SK-N-SH treated with all-trans-retinoic acid at 6 μM for 48 hours (cell line): ENCODE measurements at regions not wholly inside any gene's neighbourhood (a gene's known extent, or its start where the extent isn't known, plus 50 kb on each side); places are given as distances from the start of the nearest gene placed in this dataset.

Source experiments
- ATAC-seq: fragments of 200-7000 bp; cut with Tn5 transposase; 3 replicates; pipeline ENCODE4 v1.9.1; 2020; ENCODE audit warnings: mild to moderate bottlenecking, moderate library complexity
- ESRRG ChIP-seq: fragments of 250-450 bp; sonication (Bioruptor Pico); IDR thresholded peaks from 2 replicates; pipeline ENCODE4 v1.6.1; 2021; ENCODE audit warnings: mild to moderate bottlenecking
- GLIS3 ChIP-seq: fragments of 250-450 bp; sonication (Bioruptor Pico); IDR thresholded peaks from 2 replicates; pipeline ENCODE4 v1.5.0; 2020; ENCODE audit warnings: mild to moderate bottlenecking, moderate library complexity
- ISL1 ChIP-seq: fragments of 250-450 bp; sonication (Bioruptor Pico); IDR thresholded peaks from 2 replicates; pipeline ENCODE4 v2.1.2; 2022; ENCODE audit warnings: mild to moderate bottlenecking, moderate library complexity
- OSR1 ChIP-seq: fragments of 250-450 bp; sonication (Bioruptor Pico); IDR thresholded peaks from 2 replicates; pipeline ENCODE4 v1.8.0; 2022; ENCODE audit warnings: moderate library complexity, mild to moderate bottlenecking, inconsistent platforms
- PPARA ChIP-seq: fragments of 250-450 bp; sonication (Bioruptor Pico); IDR thresholded peaks from 2 replicates; pipeline ENCODE4 v1.5.0; 2020; ENCODE audit warnings: mild to moderate bottlenecking, borderline replicate concordance
- SNAI2 ChIP-seq: fragments of 250-450 bp; sonication (Bioruptor Pico); IDR thresholded peaks from 2 replicates; pipeline ENCODE4 v1.5.0; 2020; ENCODE audit warnings: mild to moderate bottlenecking, moderate library complexity
- TCF4 ChIP-seq: fragments of 250-450 bp; sonication (Bioruptor Pico); IDR thresholded peaks from 2 replicates; pipeline ENCODE4 v1.8.0; 2021; ENCODE audit warnings: mild to moderate bottlenecking, moderate library complexity, borderline replicate concordance
- TOX ChIP-seq: fragments of 250-450 bp; sonication (Bioruptor Pico); IDR thresholded peaks from 2 replicates; pipeline ENCODE4 v1.8.0; 2021; ENCODE audit warnings: mild to moderate bottlenecking, moderate library complexity, borderline replicate concordance
- ZFP30 ChIP-seq: fragments of 450-650 bp; formaldehyde crosslinking; IDR thresholded peaks from 2 replicates; pipeline ENCODE4 v1.5.0; 2022; ENCODE audit warnings: mild to moderate bottlenecking, moderate library complexity
- ZNF565 ChIP-seq: fragments of 450-650 bp; formaldehyde crosslinking; conservative IDR thresholded peaks from 2 replicates; pipeline ENCODE4 v1.5.0; 2020; ENCODE audit warnings: low read depth, mild to moderate bottlenecking, moderate library complexity
- ZNF70 ChIP-seq: fragments of 450-650 bp; formaldehyde crosslinking; IDR thresholded peaks from 2 replicates; pipeline ENCODE4 v1.5.0; 2020; ENCODE audit warnings: mild to moderate bottlenecking, moderate library complexity
- ZNF8 ChIP-seq: fragments of 450-650 bp; formaldehyde crosslinking; IDR thresholded peaks from 2 replicates; pipeline ENCODE4 v1.5.0; 2020; ENCODE audit warnings: mild to moderate bottlenecking, moderate library complexity
- TF ChIP-seq, protein P1 (sequence below): fragments of 250-450 bp; sonication (Bioruptor Pico); IDR thresholded peaks from 2 replicates; pipeline ENCODE4 v1.5.1; 2020; ENCODE audit warnings: low read depth, mild to moderate bottlenecking, moderate library complexity
- TF ChIP-seq, protein P2 (sequence below): fragments of 250-450 bp; sonication (Bioruptor Pico); IDR thresholded peaks from 2 replicates; pipeline ENCODE4 v1.5.0; 2020; ENCODE audit warnings: mild to moderate bottlenecking, moderate library complexity
- TF ChIP-seq, protein P3 (sequence below): fragments of 250-450 bp; sonication (Bioruptor Pico); IDR thresholded peaks from 2 replicates; pipeline ENCODE4 v1.5.1; 2021; ENCODE audit warnings: mild to moderate bottlenecking, moderate library complexity
- TF ChIP-seq, protein P4 (sequence below): fragments of 250-450 bp; sonication (Bioruptor Pico); IDR thresholded peaks from 2 replicates; pipeline ENCODE4 v1.8.0; 2021; ENCODE audit warnings: low read depth, mild to moderate bottlenecking, moderate library complexity, borderline replicate concordance

DNA sequence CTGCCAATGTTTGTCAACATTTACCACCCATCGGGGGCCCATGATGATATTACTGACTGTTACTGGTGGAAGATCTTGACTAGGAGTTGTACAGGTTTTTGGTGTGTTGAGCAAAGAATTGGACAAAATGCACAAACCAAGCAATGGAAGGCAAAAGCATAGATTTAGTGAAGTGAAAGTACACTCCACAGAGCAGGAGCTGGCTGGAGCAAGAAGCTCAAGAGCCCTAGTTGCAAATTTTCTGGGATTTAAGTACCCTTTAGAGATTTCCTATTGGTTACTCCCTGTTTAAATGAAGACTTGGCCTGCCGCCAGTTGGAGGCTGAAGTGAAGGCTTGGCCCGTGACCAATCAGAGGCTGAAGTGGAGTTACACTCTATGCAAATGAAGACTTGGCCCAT, 128.6 kb upstream of the KL start:
- no peak for ATAC-seq
- TF ChIP-seq ZNF565, result no peak
- TF ChIP-seq ZNF8 (CRISPR knock-in tag), result no peak
- TF ChIP-seq, protein P1, sequence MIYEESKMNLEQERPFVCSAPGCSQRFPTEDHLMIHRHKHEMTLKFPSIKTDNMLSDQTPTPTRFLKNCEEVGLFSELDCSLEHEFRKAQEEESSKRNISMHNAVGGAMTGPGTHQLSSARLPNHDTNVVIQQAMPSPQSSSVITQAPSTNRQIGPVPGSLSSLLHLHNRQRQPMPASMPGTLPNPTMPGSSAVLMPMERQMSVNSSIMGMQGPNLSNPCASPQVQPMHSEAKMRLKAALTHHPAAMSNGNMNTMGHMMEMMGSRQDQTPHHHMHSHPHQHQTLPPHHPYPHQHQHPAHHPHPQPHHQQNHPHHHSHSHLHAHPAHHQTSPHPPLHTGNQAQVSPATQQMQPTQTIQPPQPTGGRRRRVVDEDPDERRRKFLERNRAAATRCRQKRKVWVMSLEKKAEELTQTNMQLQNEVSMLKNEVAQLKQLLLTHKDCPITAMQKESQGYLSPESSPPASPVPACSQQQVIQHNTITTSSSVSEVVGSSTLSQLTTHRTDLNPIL, result no peak
- TF ChIP-seq, all 23 proteins: peak for 0

DNA sequence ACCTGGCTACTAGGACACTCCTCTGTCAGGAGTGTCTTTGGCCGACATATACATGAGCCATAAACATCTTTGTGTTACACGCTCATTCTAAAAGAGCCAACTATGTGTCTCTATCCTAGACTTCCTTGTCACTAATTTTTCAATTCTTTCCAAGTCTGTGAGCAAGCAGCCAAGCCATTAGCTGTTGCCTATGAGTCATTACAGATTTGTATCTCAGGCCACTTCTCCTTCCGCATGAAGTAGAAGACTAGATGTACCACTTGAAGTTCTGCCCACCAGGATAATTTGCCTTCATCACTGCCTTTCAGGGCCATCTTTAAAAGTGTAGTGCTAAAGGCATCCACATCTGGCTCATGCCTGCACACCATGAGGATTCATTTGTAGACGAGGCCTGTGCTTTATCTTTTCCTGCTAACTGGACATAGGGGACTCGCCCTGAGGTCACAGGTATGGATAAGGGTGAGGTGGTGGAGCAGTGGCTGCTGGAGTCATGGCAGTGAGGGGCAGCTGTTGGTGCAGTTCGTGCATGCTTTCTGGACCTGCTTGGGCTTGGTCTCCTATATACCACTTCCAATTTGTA, 126.1 kb upstream of the KL start:
- ATAC-seq, result no peak
- TF ChIP-seq OSR1 (CRISPR knock-in tag) (no peak), PPARA (CRISPR knock-in tag) (no peak), ZFP30 (CRISPR knock-in tag) (no peak), SNAI2 (CRISPR knock-in tag) (no peak), GLIS3 (no peak), ZNF8 (CRISPR knock-in tag) (no peak), ISL1 (CRISPR knock-in tag) (no peak), ESRRG (CRISPR knock-in tag) (no peak), ZNF70 (CRISPR knock-in tag) (no peak), TCF4 (CRISPR knock-in tag) (no peak)
- TF ChIP-seq, protein P2, sequence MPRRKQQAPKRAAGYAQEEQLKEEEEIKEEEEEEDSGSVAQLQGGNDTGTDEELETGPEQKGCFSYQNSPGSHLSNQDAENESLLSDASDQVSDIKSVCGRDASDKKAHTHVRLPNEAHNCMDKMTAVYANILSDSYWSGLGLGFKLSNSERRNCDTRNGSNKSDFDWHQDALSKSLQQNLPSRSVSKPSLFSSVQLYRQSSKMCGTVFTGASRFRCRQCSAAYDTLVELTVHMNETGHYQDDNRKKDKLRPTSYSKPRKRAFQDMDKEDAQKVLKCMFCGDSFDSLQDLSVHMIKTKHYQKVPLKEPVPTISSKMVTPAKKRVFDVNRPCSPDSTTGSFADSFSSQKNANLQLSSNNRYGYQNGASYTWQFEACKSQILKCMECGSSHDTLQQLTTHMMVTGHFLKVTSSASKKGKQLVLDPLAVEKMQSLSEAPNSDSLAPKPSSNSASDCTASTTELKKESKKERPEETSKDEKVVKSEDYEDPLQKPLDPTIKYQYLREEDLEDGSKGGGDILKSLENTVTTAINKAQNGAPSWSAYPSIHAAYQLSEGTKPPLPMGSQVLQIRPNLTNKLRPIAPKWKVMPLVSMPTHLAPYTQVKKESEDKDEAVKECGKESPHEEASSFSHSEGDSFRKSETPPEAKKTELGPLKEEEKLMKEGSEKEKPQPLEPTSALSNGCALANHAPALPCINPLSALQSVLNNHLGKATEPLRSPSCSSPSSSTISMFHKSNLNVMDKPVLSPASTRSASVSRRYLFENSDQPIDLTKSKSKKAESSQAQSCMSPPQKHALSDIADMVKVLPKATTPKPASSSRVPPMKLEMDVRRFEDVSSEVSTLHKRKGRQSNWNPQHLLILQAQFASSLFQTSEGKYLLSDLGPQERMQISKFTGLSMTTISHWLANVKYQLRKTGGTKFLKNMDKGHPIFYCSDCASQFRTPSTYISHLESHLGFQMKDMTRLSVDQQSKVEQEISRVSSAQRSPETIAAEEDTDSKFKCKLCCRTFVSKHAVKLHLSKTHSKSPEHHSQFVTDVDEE, result no peak
- TF ChIP-seq, protein P1, result no peak
- TF ChIP-seq, protein P3, sequence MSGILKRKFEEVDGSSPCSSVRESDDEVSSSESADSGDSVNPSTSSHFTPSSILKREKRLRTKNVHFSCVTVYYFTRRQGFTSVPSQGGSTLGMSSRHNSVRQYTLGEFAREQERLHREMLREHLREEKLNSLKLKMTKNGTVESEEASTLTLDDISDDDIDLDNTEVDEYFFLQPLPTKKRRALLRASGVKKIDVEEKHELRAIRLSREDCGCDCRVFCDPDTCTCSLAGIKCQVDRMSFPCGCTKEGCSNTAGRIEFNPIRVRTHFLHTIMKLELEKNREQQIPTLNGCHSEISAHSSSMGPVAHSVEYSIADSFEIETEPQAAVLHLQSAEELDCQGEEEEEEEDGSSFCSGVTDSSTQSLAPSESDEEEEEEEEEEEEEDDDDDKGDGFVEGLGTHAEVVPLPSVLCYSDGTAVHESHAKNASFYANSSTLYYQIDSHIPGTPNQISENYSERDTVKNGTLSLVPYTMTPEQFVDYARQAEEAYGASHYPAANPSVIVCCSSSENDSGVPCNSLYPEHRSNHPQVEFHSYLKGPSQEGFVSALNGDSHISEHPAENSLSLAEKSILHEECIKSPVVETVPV, result no peak

DNA sequence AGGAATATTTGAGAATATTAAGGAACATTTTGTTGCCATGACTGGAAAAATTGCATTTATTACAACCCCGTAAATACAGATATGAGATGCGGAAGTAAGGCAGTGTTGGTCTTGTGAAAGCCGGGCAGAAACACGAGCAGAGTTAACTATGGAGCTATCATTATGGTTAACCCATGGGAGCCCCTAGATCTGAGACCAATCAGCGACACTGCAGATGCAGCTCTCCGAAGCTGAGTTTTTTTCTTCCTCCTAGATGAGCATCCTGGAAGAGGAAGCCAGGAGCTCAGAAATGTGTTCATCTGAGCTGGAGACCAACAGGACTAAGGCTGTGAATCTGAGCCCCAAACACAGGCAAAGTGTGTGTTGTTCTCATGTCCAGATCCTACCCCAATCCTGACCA, 123.0 kb upstream of the KL start:
- TF ChIP-seq, protein P1, result no peak
- TF ChIP-seq, protein P4, sequence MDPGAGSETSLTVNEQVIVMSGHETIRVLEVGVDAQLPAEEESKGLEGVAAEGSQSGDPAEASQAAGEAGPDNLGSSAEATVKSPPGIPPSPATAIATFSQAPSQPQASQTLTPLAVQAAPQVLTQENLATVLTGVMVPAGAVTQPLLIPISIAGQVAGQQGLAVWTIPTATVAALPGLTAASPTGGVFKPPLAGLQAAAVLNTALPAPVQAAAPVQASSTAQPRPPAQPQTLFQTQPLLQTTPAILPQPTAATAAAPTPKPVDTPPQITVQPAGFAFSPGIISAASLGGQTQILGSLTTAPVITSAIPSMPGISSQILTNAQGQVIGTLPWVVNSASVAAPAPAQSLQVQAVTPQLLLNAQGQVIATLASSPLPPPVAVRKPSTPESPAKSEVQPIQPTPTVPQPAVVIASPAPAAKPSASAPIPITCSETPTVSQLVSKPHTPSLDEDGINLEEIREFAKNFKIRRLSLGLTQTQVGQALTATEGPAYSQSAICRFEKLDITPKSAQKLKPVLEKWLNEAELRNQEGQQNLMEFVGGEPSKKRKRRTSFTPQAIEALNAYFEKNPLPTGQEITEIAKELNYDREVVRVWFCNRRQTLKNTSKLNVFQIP (CRISPR knock-in tag), result no peak
- TF ChIP-seq TOX (no peak), PPARA (CRISPR knock-in tag) (no peak), ISL1 (CRISPR knock-in tag) (no peak)
- TF ChIP-seq, protein P2, result no peak
- no peak for ATAC-seq
